ENCODE measurements at regions not wholly inside any gene's neighbourhood (a gene's known extent, or its start where the extent isn't known, plus 50 kb on each side); places are given as distances from the start of the nearest gene placed in this dataset.

GRCh38 chr9:20117482-20117881 is 328.6 kb upstream of the SLC24A2 start:
- DNase-seq (ENCODE audit: low read depth): no peak

- DNase-seq (ENCODE audit: low read depth): no peak
Observed at GRCh38 chr9:20114974-20115373, 326.1 kb upstream of the SLC24A2 start.

GRCh38 chr9:20112205-20112783 is 323.5 kb upstream of the SLC24A2 start:
- no peak for DNase-seq (ENCODE audit: low read depth)

GRCh38 chr9:20111173-20111843 is 322.5 kb upstream of the SLC24A2 start:
- DNase-seq (ENCODE audit: low read depth): no peak

- no peak for DNase-seq (ENCODE audit: low read depth)
Observed at GRCh38 chr9:20095430-20096092, 306.7 kb upstream of the SLC24A2 start.

- DNase-seq (ENCODE audit: low read depth): no peak
Observed at GRCh38 chr9:20092561-20092960, 303.7 kb upstream of the SLC24A2 start.

GRCh38 chr9:20087481-20087880 is 298.6 kb upstream of the SLC24A2 start:
- no peak for DNase-seq (ENCODE audit: low read depth)

GRCh38 chr9:20085842-20086241 is 297.0 kb upstream of the SLC24A2 start:
- DNase-seq (ENCODE audit: low read depth): no peak

GRCh38 chr9:20084125-20084524 is 295.3 kb upstream of the SLC24A2 start:
- DNase-seq (ENCODE audit: low read depth): no peak

GRCh38 chr9:20083390-20083789 is 294.6 kb upstream of the SLC24A2 start:
- no peak for DNase-seq (ENCODE audit: low read depth)

- no peak for DNase-seq (ENCODE audit: low read depth)
Observed at GRCh38 chr9:20082831-20083230, 294.0 kb upstream of the SLC24A2 start.

GRCh38 chr9:20082406-20082805 is 293.6 kb upstream of the SLC24A2 start:
- DNase-seq (ENCODE audit: low read depth): no peak

GRCh38 chr9:20078246-20078645 is 289.4 kb upstream of the SLC24A2 start:
- DNase-seq (ENCODE audit: low read depth): no peak

- DNase-seq (ENCODE audit: low read depth): no peak
Observed at GRCh38 chr9:20074291-20074690, 285.5 kb upstream of the SLC24A2 start.

- DNase-seq (ENCODE audit: low read depth): no peak
Observed at GRCh38 chr9:20070336-20070735, 281.5 kb upstream of the SLC24A2 start.

GRCh38 chr9:20065796-20066700 is 277.2 kb upstream of the SLC24A2 start:
- DNase-seq (ENCODE audit: low read depth): no peak

- DNase-seq (ENCODE audit: low read depth): no peak
Observed at GRCh38 chr9:20065046-20065445, 276.2 kb upstream of the SLC24A2 start.

GRCh38 chr9:20054734-20055133 is 265.9 kb upstream of the SLC24A2 start:
- DNase-seq (ENCODE audit: low read depth): no peak

- no peak for DNase-seq (ENCODE audit: low read depth)
Observed at GRCh38 chr9:20048985-20049384, 260.1 kb upstream of the SLC24A2 start.

GRCh38 chr9:20048437-20048836 is 259.6 kb upstream of the SLC24A2 start:
- DNase-seq (ENCODE audit: low read depth): no peak

GRCh38 chr9:20044686-20045085 is 255.8 kb upstream of the SLC24A2 start:
- DNase-seq (ENCODE audit: low read depth): no peak

- DNase-seq (ENCODE audit: low read depth): no peak
Observed at GRCh38 chr9:20043461-20043860, 254.6 kb upstream of the SLC24A2 start.

GRCh38 chr9:20043035-20043434 is 254.2 kb upstream of the SLC24A2 start:
- DNase-seq (ENCODE audit: low read depth): no peak
